HTR-8/SVneo (cell line): ENCODE measurements at regions not wholly inside any gene's neighbourhood (a gene's known extent, or its start where the extent isn't known, plus 50 kb on each side); places are given as distances from the start of the nearest gene placed in this dataset.
"Not testable (repeated sequence)": the region's sequence is repeated elsewhere in the genome, so short reads cannot be mapped to it uniquely, and the experiment has no call there.

Experiments
- DNase-seq: peaks from one replicate; pipeline ENCODE4 v3.0.0; 2011; ENCODE audit warnings: low spot score, mixed read lengths; ENCODE audit not compliant: insufficient read length
- FAIRE-seq: peaks from 2 replicates; lab custom pipeline; 2011; peaks lifted over from hg19 to GRCh38; lab: Jason Lieb, UNC

GRCh38 chr16:60357876-60358522 is 1623.9 kb upstream of the GOT2 start:
- DNase-seq, FAIRE-seq: not testable (repeated sequence)

- DNase-seq (no peak), FAIRE-seq (no peak)
These were observed 1612.1 kb upstream of the GOT2 start for GRCh38 chr16:60346256-60346655.

- no peak for DNase-seq
- FAIRE-seq: no peak
These were observed 1603.6 kb upstream of the GOT2 start for GRCh38 chr16:60337671-60338070.

- FAIRE-seq (no peak), DNase-seq (no peak)
These were observed 1597.1 kb upstream of the GOT2 start for GRCh38 chr16:60331168-60331567.

GRCh38 chr16:60329108-60329507 is 1595.0 kb upstream of the GOT2 start:
- FAIRE-seq (no peak), DNase-seq (no peak)

- FAIRE-seq (no peak), DNase-seq (no peak)
These were observed 1594.0 kb upstream of the GOT2 start for GRCh38 chr16:60328152-60328551.

GRCh38 chr16:60318486-60318885 is 1584.4 kb upstream of the GOT2 start:
- no peak for DNase-seq
- FAIRE-seq: no peak

- FAIRE-seq: no peak
- no peak for DNase-seq
These were observed 1576.8 kb upstream of the GOT2 start for GRCh38 chr16:60310846-60311445.

- DNase-seq: no peak
- FAIRE-seq: no peak
These were observed 1570.6 kb upstream of the GOT2 start for GRCh38 chr16:60304720-60305119.

GRCh38 chr16:60304066-60304465 is 1570.0 kb upstream of the GOT2 start:
- no peak for FAIRE-seq

GRCh38 chr16:60302676-60303075 is 1568.6 kb upstream of the GOT2 start:
- no peak for FAIRE-seq

More at GRCh38 chr16:60304066-60304465, 1570.0 kb upstream of the GOT2 start:
- no peak for DNase-seq

GRCh38 chr16:60302261-60302660 is 1568.1 kb upstream of the GOT2 start:
- DNase-seq (no peak), FAIRE-seq (no peak)

More at GRCh38 chr16:60302676-60303075, 1568.6 kb upstream of the GOT2 start:
- no peak for DNase-seq

- no peak for DNase-seq
- FAIRE-seq: no peak
These were observed 1565.2 kb upstream of the GOT2 start for GRCh38 chr16:60299241-60299776.

GRCh38 chr16:60295451-60295850 is 1561.3 kb upstream of the GOT2 start:
- no peak for FAIRE-seq
- no peak for DNase-seq

- FAIRE-seq (no peak), DNase-seq (no peak)
These were observed 1551.7 kb upstream of the GOT2 start for GRCh38 chr16:60285794-60286193.

- no peak for DNase-seq
- FAIRE-seq: no peak
These were observed 1545.0 kb upstream of the GOT2 start for GRCh38 chr16:60279061-60279665.

GRCh38 chr16:60274431-60275019 is 1540.4 kb upstream of the GOT2 start:
- DNase-seq (no peak), FAIRE-seq (no peak)

- FAIRE-seq (no peak), DNase-seq (no peak)
These were observed 1537.7 kb upstream of the GOT2 start for GRCh38 chr16:60271781-60272180.

- no peak for FAIRE-seq
- DNase-seq: no peak
These were observed 1537.1 kb upstream of the GOT2 start for GRCh38 chr16:60271025-60271771.

- DNase-seq (no peak), FAIRE-seq (no peak)
These were observed 1527.3 kb upstream of the GOT2 start for GRCh38 chr16:60261425-60261824.
